Fibroblast of pulmonary artery (primary cell): ENCODE measurements at regions not wholly inside any gene's neighbourhood (a gene's known extent, or its start where the extent isn't known, plus 50 kb on each side); places are given as distances from the start of the nearest gene placed in this dataset.
A peak's percentile ranks its signal among the peaks of the same experiment; 100 is the strongest.

Experiments used
- DNase-seq: peaks from one replicate; pipeline ENCODE4 v3.0.0-alpha.2; 2010; ENCODE audit warnings: low read depth
- H3K4me3 ChIP-seq: replicated peaks from 2 replicates; pipeline ENCODE4 v1.5.1; 2011; ENCODE audit warnings: low read depth, mild to moderate bottlenecking, control low read depth, low read length, moderate library complexity
- CTCF ChIP-seq: IDR thresholded peaks from 2 replicates; pipeline ENCODE4 v1.5.1; 2011; ENCODE audit warnings: mild to moderate bottlenecking, control low read depth, low read length, inconsistent platforms; ENCODE audit errors: missing control alignments

- DNase-seq, result no peak
- no peak for TF ChIP-seq CTCF
- no peak overlapping the region for H3K4me3 ChIP-seq
Observed at GRCh38 chr3:28867836-28868235, 413.0 kb upstream of the RBMS3 start.

- no peak for DNase-seq
- H3K4me3 ChIP-seq, result no peak overlapping the region
- no peak for TF ChIP-seq CTCF
Observed at GRCh38 chr3:28868897-28869296, 412.0 kb upstream of the RBMS3 start.

GRCh38 chr3:28877912-28878311 lies 403.0 kb upstream of the RBMS3 start:
- no peak for DNase-seq
- no peak overlapping the region for H3K4me3 ChIP-seq
- no peak for TF ChIP-seq CTCF

GRCh38 chr3:28890373-28890772 lies 390.5 kb upstream of the RBMS3 start:
- H3K4me3 ChIP-seq, result no peak overlapping the region
- no peak for DNase-seq
- TF ChIP-seq CTCF, result no peak

- DNase-seq, result no peak
- TF ChIP-seq CTCF, result no peak
- no peak overlapping the region for H3K4me3 ChIP-seq
Observed at GRCh38 chr3:28891485-28891884, 389.4 kb upstream of the RBMS3 start.

GRCh38 chr3:28900301-28900700 lies 380.6 kb upstream of the RBMS3 start:
- DNase-seq, result no peak
- no peak for TF ChIP-seq CTCF
- H3K4me3 ChIP-seq, result no peak overlapping the region

- no peak for TF ChIP-seq CTCF
- peak; percentile 82 for DNase-seq
- no peak overlapping the region for H3K4me3 ChIP-seq
Observed at GRCh38 chr3:28901018-28901417, 379.9 kb upstream of the RBMS3 start.
